Testis (tissue), 2 donors: ENCODE measurements at regions not wholly inside any gene's neighbourhood (a gene's known extent, or its start where the extent isn't known, plus 50 kb on each side); places are given as distances from the start of the nearest gene placed in this dataset.

Experiments
- DNase-seq: peaks from one replicate; pipeline ENCODE4 v3.0.0-alpha.2; 2019
- H3K27ac ChIP-seq, 2 donors: fragments of 200-600 bp; sonication (generic); one replicate each; pipeline ENCODE4 v1.5.1; 2019
- H3K27me3 ChIP-seq: fragments of 200-600 bp; sonication (generic); one replicate; pipeline ENCODE4 v1.5.1; 2019
- H3K36me3 ChIP-seq: fragments of 200-600 bp; sonication (generic); one replicate; pipeline ENCODE4 v1.5.1; 2017; ENCODE audit warnings: low read depth; ENCODE audit errors: missing control alignments
- H3K4me1 ChIP-seq: fragments of 200-600 bp; sonication (generic); one replicate; pipeline ENCODE4 v1.5.1; 2019
- H3K4me3 ChIP-seq, 2 donors: fragments of 200-600 bp; sonication (generic); one replicate each; pipeline ENCODE4 v1.5.1; 2017 to 2019
- H3K9me3 ChIP-seq: fragments of 200-600 bp; sonication (generic); one replicate; pipeline ENCODE4 v1.5.1; 2017
- POLR2A ChIP-seq: fragments of 450-650 bp; IDR thresholded peaks from one replicate; pipeline ENCODE4 v1.6.1; 2017; ENCODE audit warnings: antibody characterized with exemption, mild to moderate bottlenecking, moderate library complexity
- WGBS, 2 donors: methylation state at CpG; one replicate each; pipeline ENCODE4 v1.1.5; 2018; 5-methylcytosine and 5-hydroxymethylcytosine counted together
- intact Hi-C: fragments of 100-400 bp; cut with DNase I; formaldehyde crosslinking; loops from one replicate; pipeline ENCODE4 v1.15.1; 2023; ENCODE audit warnings: low total_unique reads
- TF ChIP-seq, protein P1 (sequence below), 3 experiments: fragments of 450-650 bp in 2 of 3; fragments of 200-600 bp in 1 of 3; sonication (generic) in 1 of 3; IDR thresholded peaks; one replicate each; pipeline ENCODE4 v1.5.1; 2016 to 2019; ENCODE audit warnings: antibody characterized with exemption in 3 of 3, mild to moderate bottlenecking in 2 of 3, moderate library complexity in 1 of 3

- intact Hi-C loops = no loop called here
- no peak for DNase-seq
- TF ChIP-seq, protein P1, sequence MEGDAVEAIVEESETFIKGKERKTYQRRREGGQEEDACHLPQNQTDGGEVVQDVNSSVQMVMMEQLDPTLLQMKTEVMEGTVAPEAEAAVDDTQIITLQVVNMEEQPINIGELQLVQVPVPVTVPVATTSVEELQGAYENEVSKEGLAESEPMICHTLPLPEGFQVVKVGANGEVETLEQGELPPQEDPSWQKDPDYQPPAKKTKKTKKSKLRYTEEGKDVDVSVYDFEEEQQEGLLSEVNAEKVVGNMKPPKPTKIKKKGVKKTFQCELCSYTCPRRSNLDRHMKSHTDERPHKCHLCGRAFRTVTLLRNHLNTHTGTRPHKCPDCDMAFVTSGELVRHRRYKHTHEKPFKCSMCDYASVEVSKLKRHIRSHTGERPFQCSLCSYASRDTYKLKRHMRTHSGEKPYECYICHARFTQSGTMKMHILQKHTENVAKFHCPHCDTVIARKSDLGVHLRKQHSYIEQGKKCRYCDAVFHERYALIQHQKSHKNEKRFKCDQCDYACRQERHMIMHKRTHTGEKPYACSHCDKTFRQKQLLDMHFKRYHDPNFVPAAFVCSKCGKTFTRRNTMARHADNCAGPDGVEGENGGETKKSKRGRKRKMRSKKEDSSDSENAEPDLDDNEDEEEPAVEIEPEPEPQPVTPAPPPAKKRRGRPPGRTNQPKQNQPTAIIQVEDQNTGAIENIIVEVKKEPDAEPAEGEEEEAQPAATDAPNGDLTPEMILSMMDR (IDR thresholded peaks at IDR 0.05) = no peak
- TF ChIP-seq POLR2A = no peak
- H3K36me3 ChIP-seq = no peaks in the 10 kb centered on the region
- WGBS, 2 donors = 91% methylated on average over 2 of the region's 2 CpGs; no CpG with 5 or more reads in 1 of the 2 donors
- H3K27ac ChIP-seq = no peak overlapping the region
- H3K27me3 ChIP-seq = no peaks in the 10 kb centered on the region
- no peak overlapping the region for H3K4me3 ChIP-seq
- no peaks in the 10 kb centered on the region for H3K4me1 ChIP-seq
- H3K9me3 ChIP-seq = no peaks in the 10 kb centered on the region
Measured at GRCh38 chr2:126973745-126974144, 75.1 kb downstream of the TEX51 start.

GRCh38 chr2:126975671-126976655 is 77.3 kb downstream of the TEX51 start:
- H3K4me1 ChIP-seq = no peaks in the 10 kb centered on the region
- H3K36me3 ChIP-seq = no peaks in the 10 kb centered on the region
- no peaks in the 10 kb centered on the region for H3K9me3 ChIP-seq
- H3K27ac ChIP-seq = no peak overlapping the region
- no peak overlapping the region for H3K4me3 ChIP-seq
- intact Hi-C loops = no loop called here
- no peak for TF ChIP-seq POLR2A
- no peak for DNase-seq
- 61% methylated on average over 11 to 12 of the region's 12 CpGs for WGBS, 2 donors
- H3K27me3 ChIP-seq = no peaks in the 10 kb centered on the region

- no peak for DNase-seq
- Histone ChIP-seq H3K36me3 (no peaks in the 10 kb centered on the region), H3K4me1 (no peaks in the 10 kb centered on the region), H3K4me3 (no peak overlapping the region), H3K9me3 (no peaks in the 10 kb centered on the region), H3K27ac (no peak overlapping the region), H3K27me3 (no peaks in the 10 kb centered on the region)
- WGBS, 2 donors = 61 to 66% methylated on average over 19 to 30 of the region's 30 CpGs
- intact Hi-C loops = no loop called here
- TF ChIP-seq, protein P1 (IDR thresholded peaks at IDR 0.05) = no peak
- no peak for TF ChIP-seq POLR2A
Measured at GRCh38 chr2:126976721-126977328, 78.1 kb downstream of the TEX51 start.

- Histone ChIP-seq H3K4me3 (no peak overlapping the region), H3K36me3 (no peaks in the 10 kb centered on the region), H3K4me1 (no peaks in the 10 kb centered on the region), H3K9me3 (no peaks in the 10 kb centered on the region), H3K27me3 (no peaks in the 10 kb centered on the region), H3K27ac (no peak overlapping the region)
- TF ChIP-seq, protein P1 (IDR thresholded peaks at IDR 0.05) = no peak
- no peak for TF ChIP-seq POLR2A
- no peak for DNase-seq
- 97 to 100% methylated on average over 4 of the region's 4 CpGs for WGBS, 2 donors
- intact Hi-C loops = no loop called here
Measured at GRCh38 chr2:126978333-126978732, 79.6 kb downstream of the TEX51 start.
